Lung (tissue), 11 donors: ENCODE measurements at regions not wholly inside any gene's neighbourhood (a gene's known extent, or its start where the extent isn't known, plus 50 kb on each side); places are given as distances from the start of the nearest gene placed in this dataset.

Experiments used
- ATAC-seq: fragments of 200-7000 bp; cut with Tn5 transposase; one replicate; pipeline ENCODE4 v1.9.1; 2020; ENCODE audit warnings: moderate number of reproducible peaks; ENCODE audit not compliant: insufficient read depth, low FRiP score
- DNase-seq, 3 donors: peaks; one replicate each; pipeline ENCODE4 v3.0.0-alpha.2; 2013 to 2017
- H3K27ac ChIP-seq, 2 donors: one replicate each; pipeline ENCODE4 v1.5.1; 2013; ENCODE audit warnings: mild to moderate bottlenecking in 2 of 2, moderate library complexity in 2 of 2, control low read depth in 1 of 2, inconsistent platforms in 1 of 2, low read depth in 1 of 2, low read length in 1 of 2
- H3K27me3 ChIP-seq, 3 donors: one replicate each; pipeline ENCODE4 v1.5.1; 2013; ENCODE audit warnings: low read length in 2 of 3; ENCODE audit not compliant: control insufficient read depth in 3 of 3, insufficient read depth in 3 of 3
- H3K36me3 ChIP-seq, 4 donors: one replicate each; pipeline ENCODE4 v1.5.1; 2013; ENCODE audit warnings: low read length in 4 of 4, mild to moderate bottlenecking in 1 of 4, moderate library complexity in 1 of 4; ENCODE audit not compliant: control insufficient read depth in 4 of 4, insufficient read depth in 4 of 4
- H3K4me1 ChIP-seq, 5 donors: one replicate each; pipeline ENCODE4 v1.5.1; 2013; ENCODE audit warnings: low read length in 5 of 5, mild to moderate bottlenecking in 2 of 5, moderate library complexity in 1 of 5; ENCODE audit not compliant: control insufficient read depth in 5 of 5, insufficient read depth in 5 of 5
- H3K4me3 ChIP-seq: one replicate; pipeline ENCODE4 v1.5.1; 2013; ENCODE audit warnings: mild to moderate bottlenecking, control low read depth, moderate library complexity
- H3K9ac ChIP-seq, 2 donors: one replicate each; pipeline ENCODE4 v1.5.1; 2013; ENCODE audit warnings: low read length in 2 of 2, control low read depth in 1 of 2; ENCODE audit not compliant: insufficient read depth in 1 of 2
- H3K9me3 ChIP-seq, 4 donors: one replicate each; pipeline ENCODE4 v1.5.1; 2013; ENCODE audit warnings: low read length in 3 of 4, mild to moderate bottlenecking in 1 of 4, moderate library complexity in 1 of 4; ENCODE audit not compliant: control insufficient read depth in 4 of 4, insufficient read depth in 3 of 4
- CTCF ChIP-seq: IDR thresholded peaks from 2 replicates; pipeline ENCODE4 v1.5.1; 2012; ENCODE audit warnings: mild to moderate bottlenecking; ENCODE audit errors: control extremely low read depth, extremely low read depth
- WGBS, 2 donors: extraction: QIAGEN DNeasy Blood & Tissue Kit; methylation state at CpG; one replicate each; pipeline ENCODE4 v1.1.7; 2013; 5-methylcytosine and 5-hydroxymethylcytosine counted together
- donor health status: control.
- donor health status: control.
- donor health status: Bipolar disorder and iron deficiency.
- donor health status: healthy.
- donor health status: DM: yes; HTN: yes; CAD: no.

- Histone ChIP-seq H3K27me3 (no peaks in the 10 kb centered on the region), H3K9ac (no peak overlapping the region), H3K9me3 (peaks cover 0 to 1% (median 0%) of the 10 kb centered on the region in 4 donors), H3K36me3 (no peaks in the 10 kb centered on the region), H3K4me1 (no peaks in the 10 kb centered on the region), H3K27ac (no peak overlapping the region), H3K4me3 (no peak overlapping the region)
- TF ChIP-seq CTCF, result no peak
- ATAC-seq (no peak), DNase-seq (no peak)
- WGBS, 2 donors, result 91 to 94% methylated on average over 3 of the region's 3 CpGs
Measured at GRCh38 chr4:13942977-13943376, 315.5 kb upstream of the BOD1L1 start.

DNA sequence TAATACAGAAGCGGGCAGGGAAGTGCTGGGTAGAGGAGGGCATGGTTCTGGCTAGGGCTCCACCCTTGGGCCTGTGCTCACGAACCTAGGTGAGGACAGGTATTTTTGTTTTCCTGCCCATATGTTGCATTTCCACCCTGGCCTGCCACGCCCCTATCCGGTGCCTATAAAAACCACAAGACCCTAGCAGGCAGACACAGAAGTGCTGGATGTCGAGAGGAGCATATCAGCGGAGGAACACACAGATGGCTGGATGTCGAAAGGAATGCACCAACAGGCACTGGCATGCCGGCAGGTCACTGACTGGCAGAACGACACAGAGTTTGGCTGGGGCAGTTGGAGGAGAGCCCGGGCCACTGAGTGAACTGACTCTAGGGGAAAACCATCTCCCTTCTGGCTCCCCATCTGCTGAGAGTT lies 316.6 kb upstream of the BOD1L1 start:
- Histone ChIP-seq H3K27me3 (no peaks in the 10 kb centered on the region), H3K9ac (no peak overlapping the region), H3K4me3 (no peak overlapping the region), H3K36me3 (no peaks in the 10 kb centered on the region), H3K4me1 (no peaks in the 10 kb centered on the region), H3K27ac (no peak overlapping the region), H3K9me3 (peaks cover 0 to 1% (median 0%) of the 10 kb centered on the region in 4 donors)
- no peak for TF ChIP-seq CTCF
- 87 to 90% methylated on average over 10 of the region's 10 CpGs for WGBS, 2 donors
- DNase-seq (no peak), ATAC-seq (no peak)

- ATAC-seq (no peak), DNase-seq (no peak)
- Histone ChIP-seq H3K4me1 (no peaks in the 10 kb centered on the region), H3K4me3 (no peak overlapping the region), H3K27ac (no peak overlapping the region), H3K27me3 (no peaks in the 10 kb centered on the region), H3K36me3 (no peaks in the 10 kb centered on the region), H3K9me3 (peaks cover 0 to 1% (median 0%) of the 10 kb centered on the region in 4 donors), H3K9ac (no peak overlapping the region)
- no peak for TF ChIP-seq CTCF
- WGBS, 2 donors, result 90 to 91% methylated on average over 1 of the region's 1 CpG
Measured at GRCh38 chr4:13947921-13948320, 320.4 kb upstream of the BOD1L1 start.

DNA sequence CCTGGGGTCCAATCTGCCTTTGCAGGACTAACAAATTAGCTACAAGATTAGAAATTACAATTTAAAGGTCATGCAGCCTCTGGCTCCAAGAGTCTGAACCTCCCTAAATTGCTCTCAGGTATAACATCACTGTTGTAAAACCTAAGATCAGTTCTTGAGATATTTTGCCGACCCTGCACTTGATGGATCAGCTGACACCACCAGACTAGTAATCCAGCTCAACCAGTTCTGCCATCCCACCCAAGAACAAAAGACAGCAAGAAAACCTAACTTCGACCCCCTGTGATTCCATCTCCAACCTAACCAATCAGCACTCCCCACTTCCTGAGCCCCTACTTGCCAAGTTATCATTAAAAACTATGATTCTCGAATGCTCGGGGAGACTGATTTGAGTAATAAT lies 323.0 kb upstream of the BOD1L1 start:
- no peak overlapping the region for H3K4me3 ChIP-seq
- 82 to 88% methylated on average over 4 of the region's 4 CpGs for WGBS, 2 donors

More for the DNA sequence above, 323.0 kb upstream of the BOD1L1 start:
- TF ChIP-seq CTCF, result no peak
- no peaks in the 10 kb centered on the region for H3K4me1 ChIP-seq
- H3K9ac ChIP-seq, result no peak overlapping the region
- no peaks in the 10 kb centered on the region for H3K36me3 ChIP-seq
- peaks cover 0 to 1% (median 0%) of the 10 kb centered on the region in 4 donors for H3K9me3 ChIP-seq
- ATAC-seq, result no peak
- H3K27ac ChIP-seq, result no peak overlapping the region
- no peak for DNase-seq
- H3K27me3 ChIP-seq, result no peaks in the 10 kb centered on the region
